ENCODE measurements at regions not wholly inside any gene's neighbourhood (a gene's known extent, or its start where the extent isn't known, plus 50 kb on each side); places are given as distances from the start of the nearest gene placed in this dataset.

DNA sequence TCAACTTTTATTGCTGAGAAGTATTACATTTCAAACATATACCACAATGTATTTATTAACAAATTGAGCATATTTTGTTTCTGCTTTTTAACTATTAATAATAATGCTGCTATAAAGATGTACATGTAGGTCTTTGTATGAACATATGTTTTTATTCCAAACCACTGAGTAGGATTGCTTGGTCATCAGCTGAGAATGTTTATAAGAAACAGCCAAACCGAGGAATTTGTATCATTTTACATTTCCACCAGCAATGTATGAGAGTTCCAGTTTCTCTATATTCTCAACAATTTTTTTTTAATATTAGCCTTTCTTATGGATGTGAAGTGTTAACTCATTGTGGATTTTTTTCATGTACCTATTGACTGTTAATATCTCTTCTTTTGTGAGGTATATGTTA, 119.5 kb upstream of the MDFIC2 start:
- TF ChIP-seq JUND (IDR thresholded peaks at IDR 0.05; ENCODE audit: low read depth): no peak
- in situ Hi-C loops (cut with HindIII; ENCODE audit: low pct_unique_long_range_greater_than_20kb, low sequenced_read_pairs): no loop called here

DNA sequence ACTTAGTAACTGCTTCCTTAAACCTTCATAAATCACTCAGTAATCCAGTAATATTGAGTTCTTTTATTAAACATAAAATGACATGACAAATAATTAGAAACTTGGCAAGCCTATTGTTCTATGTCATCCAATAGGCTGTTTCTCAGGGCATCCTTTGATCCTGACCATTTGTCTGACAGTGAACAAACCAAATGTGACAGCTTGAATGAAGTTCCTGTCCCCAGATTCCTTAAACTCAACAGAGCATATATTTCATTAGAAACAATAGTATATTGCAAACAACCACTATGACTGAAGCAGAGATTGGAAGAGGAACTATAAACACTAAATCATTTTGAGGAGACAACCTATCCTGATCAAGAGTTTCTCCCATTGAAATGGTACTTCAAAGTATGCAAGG, 113.6 kb upstream of the MDFIC2 start:
- no peak for TF ChIP-seq JUND (IDR thresholded peaks at IDR 0.05; ENCODE audit: low read depth)
- DNase-seq (ENCODE audit: low read depth in 1 of 2, low spot score in 1 of 2): no peak
- in situ Hi-C loops (cut with HindIII; ENCODE audit: low pct_unique_long_range_greater_than_20kb, low sequenced_read_pairs): no loop called here

More for the DNA sequence above, 119.5 kb upstream of the MDFIC2 start:
- DNase-seq (ENCODE audit: low read depth in 1 of 2, low spot score in 1 of 2): no peak

- DNase-seq (ENCODE audit: low read depth in 1 of 2, low spot score in 1 of 2): no peak
- in situ Hi-C loops (cut with HindIII; ENCODE audit: low pct_unique_long_range_greater_than_20kb, low sequenced_read_pairs): no loop called here
- no peak for TF ChIP-seq JUND (IDR thresholded peaks at IDR 0.05; ENCODE audit: low read depth)
These were observed 109.1 kb upstream of the MDFIC2 start for GRCh38 chr3:70421506-70421905.

GRCh38 chr3:70409018-70409417, 96.6 kb upstream of the MDFIC2 start:
- in situ Hi-C loops (cut with HindIII; ENCODE audit: low pct_unique_long_range_greater_than_20kb, low sequenced_read_pairs): no loop called here
- no peak for TF ChIP-seq JUND (IDR thresholded peaks at IDR 0.05; ENCODE audit: low read depth)
- no peak for DNase-seq (ENCODE audit: low read depth in 1 of 2, low spot score in 1 of 2)

GRCh38 chr3:70400194-70400593, 87.8 kb upstream of the MDFIC2 start:
- in situ Hi-C loops (cut with HindIII; ENCODE audit: low pct_unique_long_range_greater_than_20kb, low sequenced_read_pairs): no loop called here
- TF ChIP-seq JUND (IDR thresholded peaks at IDR 0.05; ENCODE audit: low read depth): no peak
- DNase-seq (ENCODE audit: low read depth in 1 of 2, low spot score in 1 of 2): no peak

DNA sequence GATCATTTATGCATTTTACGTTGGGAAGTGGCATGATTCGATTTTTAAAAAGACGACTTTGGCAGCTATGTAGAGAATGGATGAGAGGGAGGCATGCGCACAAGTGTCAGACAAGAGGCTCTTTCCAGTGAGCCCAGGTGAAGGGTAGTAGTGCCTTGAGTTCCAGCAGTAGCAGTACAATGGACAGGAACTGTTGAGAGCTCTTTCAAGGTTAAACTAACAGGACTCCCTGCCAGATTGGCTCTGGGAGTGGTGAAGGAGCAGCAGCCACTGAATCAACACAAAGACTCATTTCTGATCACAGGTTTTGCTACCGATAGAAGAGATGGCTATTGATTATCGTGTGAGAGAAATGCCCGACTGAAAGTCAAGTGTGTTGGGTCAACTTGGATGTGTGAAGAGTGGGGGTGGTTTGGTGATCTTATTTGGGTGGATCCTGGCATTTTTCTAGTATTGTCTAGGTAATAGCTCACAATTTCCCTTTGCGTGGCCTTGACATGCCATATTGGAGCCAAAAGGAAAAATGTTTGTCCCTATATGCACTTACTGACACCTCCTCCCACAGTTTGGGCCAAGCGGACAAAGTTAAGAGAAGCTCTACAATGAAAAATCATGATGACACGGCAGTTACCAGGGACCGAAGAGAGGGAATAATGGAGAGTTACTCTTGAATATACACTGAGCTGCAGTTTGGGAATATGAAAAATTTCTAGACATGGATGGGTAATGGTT, 81.6 kb upstream of the MDFIC2 start:
- no peak for DNase-seq (ENCODE audit: low read depth in 1 of 2, low spot score in 1 of 2)
- no peak for TF ChIP-seq JUND (IDR thresholded peaks at IDR 0.05; ENCODE audit: low read depth)
- in situ Hi-C loops (cut with HindIII; ENCODE audit: low pct_unique_long_range_greater_than_20kb, low sequenced_read_pairs): no loop called here

DNA sequence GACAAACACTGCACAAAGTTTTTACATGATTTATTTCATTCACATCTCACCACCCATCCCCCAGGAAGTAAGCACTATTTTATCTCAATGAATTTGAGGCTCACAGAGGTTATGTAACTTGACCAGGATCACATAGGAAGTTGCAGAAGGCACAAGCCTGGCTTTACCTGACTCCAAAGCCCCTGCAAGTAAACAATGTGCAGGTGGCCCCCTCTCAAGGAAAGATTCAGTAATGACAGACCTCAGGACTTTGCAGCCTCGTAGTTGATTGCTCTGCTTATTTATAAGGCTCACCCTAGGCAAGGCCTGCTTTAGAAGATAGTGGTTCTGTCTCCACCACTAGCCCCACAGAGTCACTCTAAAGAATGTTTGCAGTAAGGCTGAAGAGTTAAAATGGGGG, 79.8 kb upstream of the MDFIC2 start:
- no peak for TF ChIP-seq JUND (IDR thresholded peaks at IDR 0.05; ENCODE audit: low read depth)
- in situ Hi-C loops (cut with HindIII; ENCODE audit: low pct_unique_long_range_greater_than_20kb, low sequenced_read_pairs): no loop called here

DNA sequence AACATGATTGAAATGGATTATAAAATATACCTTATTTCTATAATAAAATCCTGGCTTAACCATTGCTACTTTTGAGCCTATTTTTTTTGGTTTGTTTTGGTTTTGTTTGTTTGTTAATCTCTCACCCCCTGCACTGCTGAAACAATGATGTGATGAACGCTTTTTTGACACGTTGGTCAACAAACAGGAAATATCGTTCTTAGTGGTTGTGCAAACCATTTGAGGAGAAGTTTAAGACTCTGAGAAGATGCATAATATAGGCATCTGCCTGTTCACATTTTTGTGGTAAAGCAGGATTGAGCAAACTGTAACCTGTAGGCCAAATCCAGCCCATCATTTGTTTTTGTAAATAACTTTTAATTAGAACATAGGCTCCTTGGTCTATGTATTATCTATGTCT, 75.5 kb upstream of the MDFIC2 start:
- no peak for TF ChIP-seq JUND (IDR thresholded peaks at IDR 0.05; ENCODE audit: low read depth)
- in situ Hi-C loops (cut with HindIII; ENCODE audit: low pct_unique_long_range_greater_than_20kb, low sequenced_read_pairs): no loop called here
- DNase-seq (ENCODE audit: low read depth in 1 of 2, low spot score in 1 of 2): no peak

More for the DNA sequence above, 79.8 kb upstream of the MDFIC2 start:
- no peak for DNase-seq (ENCODE audit: low read depth in 1 of 2, low spot score in 1 of 2)

GRCh38 chr3:70386846-70387245, 74.4 kb upstream of the MDFIC2 start:
- no peak for TF ChIP-seq JUND (IDR thresholded peaks at IDR 0.05; ENCODE audit: low read depth)
- in situ Hi-C loops (cut with HindIII; ENCODE audit: low pct_unique_long_range_greater_than_20kb, low sequenced_read_pairs): no loop called here
- no peak for DNase-seq (ENCODE audit: low read depth in 1 of 2, low spot score in 1 of 2)

GRCh38 chr3:70386043-70386442, 73.6 kb upstream of the MDFIC2 start:
- TF ChIP-seq JUND (IDR thresholded peaks at IDR 0.05; ENCODE audit: low read depth): no peak
- DNase-seq (ENCODE audit: low read depth in 1 of 2, low spot score in 1 of 2): no peak
- in situ Hi-C loops (cut with HindIII; ENCODE audit: low pct_unique_long_range_greater_than_20kb, low sequenced_read_pairs): no loop called here

DNA sequence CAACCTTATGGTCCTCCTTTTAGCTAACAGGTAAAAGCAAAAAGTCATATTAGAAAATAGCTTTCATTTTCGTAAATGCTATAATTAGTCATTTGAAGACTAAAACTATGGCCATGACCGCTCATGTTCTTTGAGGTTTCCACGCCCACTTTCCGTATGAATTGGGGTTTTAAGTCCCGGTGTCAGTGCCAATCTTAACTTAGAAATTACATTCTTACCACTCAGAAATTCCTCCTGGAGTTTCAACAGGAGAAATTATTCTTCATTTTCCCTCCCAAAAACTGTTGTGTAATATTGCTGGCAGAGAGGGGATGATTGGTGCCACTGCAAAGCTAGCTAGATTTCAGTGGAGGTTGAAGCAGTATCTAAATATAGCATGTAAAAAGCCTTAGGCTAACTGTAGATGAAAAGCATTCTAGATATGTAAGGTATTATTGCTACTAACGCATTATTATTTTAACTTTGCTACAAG, 71.0 kb upstream of the MDFIC2 start:
- DNase-seq (ENCODE audit: low read depth in 1 of 2, low spot score in 1 of 2): no peak
- in situ Hi-C loops (cut with HindIII; ENCODE audit: low pct_unique_long_range_greater_than_20kb, low sequenced_read_pairs): no loop called here
- no peak for TF ChIP-seq JUND (IDR thresholded peaks at IDR 0.05; ENCODE audit: low read depth)

DNA sequence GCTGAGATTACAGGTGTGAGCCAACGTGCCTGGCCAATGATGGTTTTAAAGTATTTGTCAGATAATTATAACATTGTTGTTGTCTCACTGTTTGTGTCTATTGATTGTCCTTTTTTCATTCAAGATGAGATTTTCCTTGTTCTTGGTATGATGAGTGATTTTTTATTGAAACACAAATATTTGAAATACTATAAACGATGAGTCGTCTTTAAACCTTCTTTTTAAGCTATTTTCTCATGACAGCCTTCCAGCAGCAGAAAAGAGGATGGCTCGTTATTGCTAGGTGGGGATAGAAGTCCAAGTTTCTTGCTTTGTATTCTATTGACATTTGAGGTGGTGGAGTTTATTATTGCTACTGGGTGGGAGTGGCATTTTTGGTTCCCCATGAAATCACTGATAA, 61.7 kb upstream of the MDFIC2 start:
- DNase-seq (ENCODE audit: low read depth in 1 of 2, low spot score in 1 of 2): no peak
- no peak for TF ChIP-seq JUND (IDR thresholded peaks at IDR 0.05; ENCODE audit: low read depth)
- in situ Hi-C loops (cut with HindIII; ENCODE audit: low pct_unique_long_range_greater_than_20kb, low sequenced_read_pairs): no loop called here
